ENCODE measurements at regions not wholly inside any gene's neighbourhood (a gene's known extent, or its start where the extent isn't known, plus 50 kb on each side); places are given as distances from the start of the nearest gene placed in this dataset.

GRCh38 chr9:89813482-89813881 is 208.7 kb downstream of the GADD45G start:
- TF ChIP-seq CTCF (IDR thresholded peaks at IDR 0.05 in 2 of 3, conservative IDR thresholded peaks at IDR 0.05 in 1 of 3; ENCODE audit: borderline replicate concordance in 1 of 3, insufficient read depth in 1 of 3, low read depth in 2 of 3, low read length in 2 of 3), result no peak
- no peak for TF ChIP-seq POLR2A (IDR thresholded peaks at IDR 0.05; ENCODE audit: borderline replicate concordance, extremely low read depth, insufficient read depth, insufficient read length)
- no peak for TF ChIP-seq EZH2phosphoT487 (IDR thresholded peaks at IDR 0.05; ENCODE audit: borderline replicate concordance)
- TF ChIP-seq JUND (IDR thresholded peaks at IDR 0.05), result no peak
- TF ChIP-seq POLR2AphosphoS5 (IDR thresholded peaks at IDR 0.05; ENCODE audit: low read depth, low read length), result no peak
- TF ChIP-seq EZH2 (IDR thresholded peaks at IDR 0.05), result no peak
- TF ChIP-seq SIN3A (IDR thresholded peaks at IDR 0.05; ENCODE audit: low read depth), result no peak
- TF ChIP-seq ZFX (IDR thresholded peaks at IDR 0.05), result no peak
- no peak for TF ChIP-seq YY1 (IDR thresholded peaks at IDR 0.05; ENCODE audit: extremely low read depth, insufficient replicate concordance, low read depth, low read length)
- TF ChIP-seq, protein P1, sequence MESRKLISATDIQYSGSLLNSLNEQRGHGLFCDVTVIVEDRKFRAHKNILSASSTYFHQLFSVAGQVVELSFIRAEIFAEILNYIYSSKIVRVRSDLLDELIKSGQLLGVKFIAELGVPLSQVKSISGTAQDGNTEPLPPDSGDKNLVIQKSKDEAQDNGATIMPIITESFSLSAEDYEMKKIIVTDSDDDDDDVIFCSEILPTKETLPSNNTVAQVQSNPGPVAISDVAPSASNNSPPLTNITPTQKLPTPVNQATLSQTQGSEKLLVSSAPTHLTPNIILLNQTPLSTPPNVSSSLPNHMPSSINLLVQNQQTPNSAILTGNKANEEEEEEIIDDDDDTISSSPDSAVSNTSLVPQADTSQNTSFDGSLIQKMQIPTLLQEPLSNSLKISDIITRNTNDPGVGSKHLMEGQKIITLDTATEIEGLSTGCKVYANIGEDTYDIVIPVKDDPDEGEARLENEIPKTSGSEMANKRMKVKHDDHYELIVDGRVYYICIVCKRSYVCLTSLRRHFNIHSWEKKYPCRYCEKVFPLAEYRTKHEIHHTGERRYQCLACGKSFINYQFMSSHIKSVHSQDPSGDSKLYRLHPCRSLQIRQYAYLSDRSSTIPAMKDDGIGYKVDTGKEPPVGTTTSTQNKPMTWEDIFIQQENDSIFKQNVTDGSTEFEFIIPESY (IDR thresholded peaks at IDR 0.05; ENCODE audit: extremely low read depth, insufficient replicate concordance, low read length), result no peak
- TF ChIP-seq RAD21 (IDR thresholded peaks at IDR 0.05; ENCODE audit: low read depth), result no peak
